ENCODE measurements at regions not wholly inside any gene's neighbourhood (a gene's known extent, or its start where the extent isn't known, plus 50 kb on each side); places are given as distances from the start of the nearest gene placed in this dataset.

GRCh38 chr6:99802396-99803031, 191.5 kb downstream of the MCHR2 start:
- no peak overlapping the region for H3K4me3 ChIP-seq (ENCODE audit: control insufficient read depth, low read depth, low read length)
- no peak for DNase-seq (ENCODE audit: low read depth)
- TF ChIP-seq, protein P1, sequence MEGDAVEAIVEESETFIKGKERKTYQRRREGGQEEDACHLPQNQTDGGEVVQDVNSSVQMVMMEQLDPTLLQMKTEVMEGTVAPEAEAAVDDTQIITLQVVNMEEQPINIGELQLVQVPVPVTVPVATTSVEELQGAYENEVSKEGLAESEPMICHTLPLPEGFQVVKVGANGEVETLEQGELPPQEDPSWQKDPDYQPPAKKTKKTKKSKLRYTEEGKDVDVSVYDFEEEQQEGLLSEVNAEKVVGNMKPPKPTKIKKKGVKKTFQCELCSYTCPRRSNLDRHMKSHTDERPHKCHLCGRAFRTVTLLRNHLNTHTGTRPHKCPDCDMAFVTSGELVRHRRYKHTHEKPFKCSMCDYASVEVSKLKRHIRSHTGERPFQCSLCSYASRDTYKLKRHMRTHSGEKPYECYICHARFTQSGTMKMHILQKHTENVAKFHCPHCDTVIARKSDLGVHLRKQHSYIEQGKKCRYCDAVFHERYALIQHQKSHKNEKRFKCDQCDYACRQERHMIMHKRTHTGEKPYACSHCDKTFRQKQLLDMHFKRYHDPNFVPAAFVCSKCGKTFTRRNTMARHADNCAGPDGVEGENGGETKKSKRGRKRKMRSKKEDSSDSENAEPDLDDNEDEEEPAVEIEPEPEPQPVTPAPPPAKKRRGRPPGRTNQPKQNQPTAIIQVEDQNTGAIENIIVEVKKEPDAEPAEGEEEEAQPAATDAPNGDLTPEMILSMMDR (conservative IDR thresholded peaks at IDR 0.05; ENCODE audit: control insufficient read depth, insufficient read depth, low read depth, low read length), result peak; percentile 4

DNA sequence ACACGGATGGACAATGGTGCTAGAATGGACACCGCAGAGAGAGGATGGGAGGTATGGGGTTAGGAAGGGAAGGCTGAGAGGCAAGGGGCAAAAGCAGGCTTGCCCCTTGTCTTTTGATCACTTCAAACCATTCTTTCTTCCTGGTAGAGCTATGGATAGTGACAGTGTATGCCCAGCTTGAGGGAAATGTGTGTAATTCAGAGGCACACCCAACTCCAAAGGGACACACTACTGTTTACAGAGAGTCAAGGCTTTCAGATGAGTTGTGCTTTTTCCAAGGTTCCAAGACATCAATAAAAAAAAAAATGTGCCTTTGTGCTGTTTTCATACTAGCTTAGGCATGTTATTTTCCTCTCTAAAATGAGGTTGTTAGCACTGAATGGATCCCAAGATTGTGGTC, 185.0 kb downstream of the MCHR2 start:
- no peak overlapping the region for H3K4me3 ChIP-seq (ENCODE audit: control insufficient read depth, low read depth, low read length)
- DNase-seq (ENCODE audit: low read depth), result no peak
- TF ChIP-seq, protein P1 (conservative IDR thresholded peaks at IDR 0.05; ENCODE audit: control insufficient read depth, insufficient read depth, low read depth, low read length), result no peak

- TF ChIP-seq, protein P1 (conservative IDR thresholded peaks at IDR 0.05; ENCODE audit: control insufficient read depth, insufficient read depth, low read depth, low read length), result no peak
- no peak for DNase-seq (ENCODE audit: low read depth)
- H3K4me3 ChIP-seq (ENCODE audit: control insufficient read depth, low read depth, low read length), result no peak overlapping the region
Measured at GRCh38 chr6:99810295-99810694, 183.7 kb downstream of the MCHR2 start.

DNA sequence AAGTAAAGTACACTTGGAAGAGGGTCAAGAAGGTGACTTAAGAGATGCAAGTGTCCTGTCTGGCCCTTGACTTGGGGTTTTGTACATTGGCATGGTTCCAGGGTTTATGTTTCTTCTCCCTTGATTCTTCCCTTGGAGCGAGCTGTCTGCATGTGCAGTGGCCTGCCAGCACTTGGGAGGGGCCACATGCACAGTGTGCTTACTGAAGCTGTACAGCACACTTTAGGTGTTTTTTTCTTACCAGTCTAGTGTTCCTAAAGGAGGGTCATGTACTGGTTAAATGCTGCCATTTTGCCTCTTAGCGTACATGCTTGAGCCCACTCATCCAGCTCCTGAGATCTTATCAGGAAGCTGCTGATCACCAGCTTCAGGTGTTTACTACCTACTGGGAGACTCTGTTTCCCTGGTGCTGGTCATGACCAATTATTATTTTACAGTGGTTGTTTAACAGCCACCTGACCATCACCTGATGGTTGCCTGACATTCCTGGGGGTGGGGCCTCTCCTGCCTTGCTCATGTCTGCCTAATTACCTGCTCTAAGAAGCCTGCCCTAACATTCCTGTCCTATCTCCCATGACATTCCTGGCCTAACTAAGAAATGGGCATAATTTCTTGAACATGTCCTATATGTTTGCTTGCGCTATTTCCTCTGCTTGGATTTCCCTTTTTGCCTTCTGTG, 182.9 kb downstream of the MCHR2 start:
- no peak overlapping the region for H3K4me3 ChIP-seq (ENCODE audit: control insufficient read depth, low read depth, low read length)
- TF ChIP-seq, protein P1 (conservative IDR thresholded peaks at IDR 0.05; ENCODE audit: control insufficient read depth, insufficient read depth, low read depth, low read length), result no peak
- no peak for DNase-seq (ENCODE audit: low read depth)

- no peak overlapping the region for H3K4me3 ChIP-seq (ENCODE audit: control insufficient read depth, low read depth, low read length)
- no peak for DNase-seq (ENCODE audit: low read depth)
- TF ChIP-seq, protein P1 (conservative IDR thresholded peaks at IDR 0.05; ENCODE audit: control insufficient read depth, insufficient read depth, low read depth, low read length), result no peak
Measured at GRCh38 chr6:99811636-99812035, 182.4 kb downstream of the MCHR2 start.

GRCh38 chr6:99813565-99813964, 180.5 kb downstream of the MCHR2 start:
- DNase-seq (ENCODE audit: low read depth), result no peak
- TF ChIP-seq, protein P1 (conservative IDR thresholded peaks at IDR 0.05; ENCODE audit: control insufficient read depth, insufficient read depth, low read depth, low read length), result no peak
- H3K4me3 ChIP-seq (ENCODE audit: control insufficient read depth, low read depth, low read length), result no peak overlapping the region

Data from fibroblast of mammary gland (primary cell).